EH (cell line): ENCODE measurements at regions not wholly inside any gene's neighbourhood (a gene's known extent, or its start where the extent isn't known, plus 50 kb on each side); places are given as distances from the start of the nearest gene placed in this dataset.
A peak's percentile ranks its signal among the peaks of the same experiment; 100 is the strongest.
"Not testable (repeated sequence)": the region's sequence is repeated elsewhere in the genome, so short reads cannot be mapped to it uniquely, and the experiment has no call there.

Experiments
- DNase-seq: peaks from one replicate; pipeline ENCODE4 v3.0.0-alpha.2; 2015; ENCODE audit warnings: low read depth

GRCh38 chr6:22349051-22349450 lies 52.2 kb upstream of the PRL start:
- DNase-seq: no peak

- DNase-seq: no peak
Observed at GRCh38 chr6:22349528-22349927, 52.7 kb upstream of the PRL start.

- peak; percentile 59 for DNase-seq
Observed at GRCh38 chr6:22350109-22350508, 53.3 kb upstream of the PRL start.

- DNase-seq: peak; percentile 26
Observed at GRCh38 chr6:22353101-22353500, 56.3 kb upstream of the PRL start.

GRCh38 chr6:22356362-22356940 lies 59.6 kb upstream of the PRL start:
- no peak for DNase-seq

GRCh38 chr6:22357724-22358189 lies 60.9 kb upstream of the PRL start:
- no peak for DNase-seq

GRCh38 chr6:22361576-22361975 lies 64.7 kb upstream of the PRL start:
- DNase-seq: no peak

GRCh38 chr6:22362361-22362760 lies 65.5 kb upstream of the PRL start:
- peak; percentile 16 for DNase-seq

- DNase-seq: peak; percentile 27
Observed at GRCh38 chr6:22363166-22363713, 66.4 kb upstream of the PRL start.

- peak; percentile 33 for DNase-seq
Observed at GRCh38 chr6:22363714-22364239, 66.9 kb upstream of the PRL start.

GRCh38 chr6:22364306-22364705 lies 67.5 kb upstream of the PRL start:
- DNase-seq: peak; percentile 49

GRCh38 chr6:22366214-22366613 lies 69.4 kb upstream of the PRL start:
- DNase-seq: peak; percentile 46

- peak; percentile 84 for DNase-seq
Observed at GRCh38 chr6:22367346-22367745, 70.5 kb upstream of the PRL start.

- peak; percentile 42 for DNase-seq
Observed at GRCh38 chr6:22368794-22369193, 72.0 kb upstream of the PRL start.

GRCh38 chr6:22372922-22373321 lies 76.1 kb upstream of the PRL start:
- no peak for DNase-seq

GRCh38 chr6:22374950-22375349 lies 78.1 kb upstream of the PRL start:
- not testable (repeated sequence) for DNase-seq

GRCh38 chr6:22376293-22376692 lies 79.5 kb upstream of the PRL start:
- not testable (repeated sequence) for DNase-seq

GRCh38 chr6:22378536-22378935 lies 81.7 kb upstream of the PRL start:
- DNase-seq: not testable (repeated sequence)

GRCh38 chr6:22380236-22380635 lies 83.4 kb upstream of the PRL start:
- no peak for DNase-seq

- DNase-seq: no peak
Observed at GRCh38 chr6:22381845-22382544, 85.2 kb upstream of the PRL start.

- DNase-seq: peak; percentile 20
Observed at GRCh38 chr6:22383016-22383415, 86.2 kb upstream of the PRL start.

- peak; percentile 59 for DNase-seq
Observed at GRCh38 chr6:22392711-22393110, 95.9 kb upstream of the PRL start.

GRCh38 chr6:22394691-22395090 lies 97.9 kb upstream of the PRL start:
- DNase-seq: no peak
